Neural cell (in vitro differentiated cells): ENCODE measurements at regions not wholly inside any gene's neighbourhood (a gene's known extent, or its start where the extent isn't known, plus 50 kb on each side); places are given as distances from the start of the nearest gene placed in this dataset.

ENCODE experiments used
- H2AFZ ChIP-seq: fragments of 200-600, 300-800 bp; sonication (generic), shearing (Covaris generic); 2 replicates; pipeline ENCODE4 v1.6.0; 2014; ENCODE audit warnings: low read depth, mild to moderate bottlenecking, antibody characterized with exemption, low read length, moderate library complexity
- H3F3A ChIP-seq: fragments of 200-600 bp; shearing (Covaris generic); 2 replicates; pipeline ENCODE4 v1.6.1; 2016; ENCODE audit warnings: mild to moderate bottlenecking, moderate library complexity, mixed read lengths, antibody characterized with exemption, low read length; ENCODE audit not compliant: insufficient read depth, poor library complexity, severe bottlenecking
- H3K27ac ChIP-seq: fragments of 200-600, 300-800 bp; sonication (generic), shearing (Covaris generic); 2 replicates; pipeline ENCODE4 v1.5.1; 2014; ENCODE audit warnings: mild to moderate bottlenecking, low read length, moderate library complexity
- H3K27me3 ChIP-seq: fragments of 300-800, 200-600 bp; sonication (generic), shearing (Covaris generic); 2 replicates; pipeline ENCODE4 v1.6.0; 2014; ENCODE audit warnings: mild to moderate bottlenecking, low read depth, low read length, moderate library complexity; ENCODE audit not compliant: insufficient read depth
- H3K36me3 ChIP-seq: fragments of 300-800, 200-600 bp; sonication (generic), shearing (Covaris generic); 2 replicates; pipeline ENCODE4 v1.5.1; 2014; ENCODE audit warnings: mild to moderate bottlenecking, antibody characterized with exemption, low read length, moderate library complexity; ENCODE audit not compliant: insufficient read depth
- H3K4me2 ChIP-seq: fragments of 300-800, 200-600 bp; sonication (generic), shearing (Covaris generic); 2 replicates; pipeline ENCODE4 v1.6.0; 2014; ENCODE audit warnings: mild to moderate bottlenecking, low read length
- H3K4me3 ChIP-seq: fragments of 300-800, 200-600 bp; sonication (generic), shearing (Covaris generic); 2 replicates; pipeline ENCODE4 v1.5.1; 2014; ENCODE audit warnings: mild to moderate bottlenecking, low read length, moderate library complexity
- H3K79me2 ChIP-seq: fragments of 200-600 bp; shearing (Covaris generic); replicated peaks from 2 replicates; pipeline ENCODE4 v1.6.0; 2014; ENCODE audit warnings: mild to moderate bottlenecking, low read length, moderate library complexity; ENCODE audit not compliant: insufficient read depth
- H3K9ac ChIP-seq: fragments of 300-800, 200-600 bp; sonication (generic), shearing (Covaris generic); 2 replicates; pipeline ENCODE4 v1.6.1; 2016; ENCODE audit warnings: mild to moderate bottlenecking, low read length, mixed read lengths
- H3K9me2 ChIP-seq: fragments of 200-600 bp; shearing (Covaris generic); 2 replicates; pipeline ENCODE4 v1.6.1; 2016; ENCODE audit warnings: mild to moderate bottlenecking, low read length, mixed read lengths; ENCODE audit not compliant: insufficient read depth
- H3K9me3 ChIP-seq: fragments of 200-600, 300-800 bp; sonication (generic), shearing (Covaris generic); 2 replicates; pipeline ENCODE4 v1.6.1; 2016; ENCODE audit warnings: mild to moderate bottlenecking, mixed run types, low read length, moderate library complexity, mixed read lengths
- H4K20me1 ChIP-seq: fragments of 200-600 bp; shearing (Covaris generic); 2 replicates; pipeline ENCODE4 v1.6.1; 2016; ENCODE audit warnings: mild to moderate bottlenecking, mixed run types; ENCODE audit not compliant: insufficient read depth
- EP300 ChIP-seq: fragments of 450-650 bp; conservative IDR thresholded peaks from 2 replicates; pipeline ENCODE4 v1.6.1; 2014; ENCODE audit warnings: antibody characterized with exemption, mild to moderate bottlenecking, moderate library complexity; ENCODE audit not compliant: poor library complexity, severe bottlenecking
- EZH2 ChIP-seq: fragments of 200-600, 300-800 bp; shearing (Covaris generic), sonication (generic); IDR thresholded peaks from 2 replicates; pipeline ENCODE4 v1.6.1; 2014; ENCODE audit warnings: antibody characterized with exemption, low read length, borderline replicate concordance, mild to moderate bottlenecking; ENCODE audit not compliant: insufficient read depth, poor library complexity, severe bottlenecking
- MXI1 ChIP-seq: fragments of 450-650 bp; conservative IDR thresholded peaks from 2 replicates; pipeline ENCODE4 v1.6.1; 2014; ENCODE audit warnings: antibody characterized with exemption, mild to moderate bottlenecking; ENCODE audit not compliant: poor library complexity, severe bottlenecking
- POLR2AphosphoS5 ChIP-seq: IDR thresholded peaks from 2 replicates; pipeline ENCODE4 v1.6.1; 2012
- RAD21 ChIP-seq: fragments of 450-650 bp; conservative IDR thresholded peaks from 2 replicates; pipeline ENCODE4 v1.6.1; 2014; ENCODE audit warnings: antibody characterized with exemption, mild to moderate bottlenecking, moderate library complexity
- SMC3 ChIP-seq: fragments of 450-650 bp; conservative IDR thresholded peaks from 2 replicates; pipeline ENCODE4 v1.6.1; 2014; ENCODE audit warnings: antibody characterized with exemption, mild to moderate bottlenecking, moderate library complexity; ENCODE audit not compliant: poor library complexity
- TAF1 ChIP-seq: IDR thresholded peaks from 2 replicates; pipeline ENCODE4 v1.6.1; 2012; ENCODE audit warnings: low read depth
- TF ChIP-seq, protein P1 (sequence below): fragments of 450-650 bp; IDR thresholded peaks from 2 replicates; pipeline ENCODE4 v1.5.1; 2014; ENCODE audit warnings: antibody characterized with exemption, mild to moderate bottlenecking, moderate library complexity; ENCODE audit not compliant: poor library complexity, severe bottlenecking
- TF ChIP-seq, protein P2 (sequence below): IDR thresholded peaks from 2 replicates; pipeline ENCODE4 v1.6.1; 2012; ENCODE audit warnings: borderline replicate concordance

DNA sequence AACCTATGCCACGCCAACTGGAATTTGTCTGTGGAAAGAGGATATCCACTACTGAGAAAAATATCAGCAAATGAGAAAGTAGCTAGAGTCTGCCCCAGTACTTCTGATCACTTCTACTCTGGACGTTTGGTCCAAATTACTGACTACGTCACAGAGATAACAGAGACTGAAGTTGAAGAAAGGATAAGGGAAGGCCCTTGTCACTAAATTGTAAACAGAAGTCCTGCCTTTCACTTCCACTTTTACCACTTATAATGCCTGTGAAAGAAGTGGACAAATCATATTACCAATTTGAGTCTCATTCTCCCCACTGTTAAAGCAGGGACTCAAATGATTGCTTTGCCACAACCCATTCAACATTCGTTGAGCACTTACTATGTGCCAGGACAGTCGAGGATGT is 173.9 kb upstream of the ERBB4 start:
- H3K79me2 ChIP-seq, result no peaks in the 10 kb centered on the region
- no peaks in the 10 kb centered on the region for H3K9me3 ChIP-seq
- no peaks in the 10 kb centered on the region for H3K36me3 ChIP-seq
- H3K9ac ChIP-seq, result no peak overlapping the region
- H3K4me2 ChIP-seq, result no peak overlapping the region
- H3K9me2 ChIP-seq, result no peaks in the 10 kb centered on the region
- no peak overlapping the region for H3K4me3 ChIP-seq
- no peaks in the 10 kb centered on the region for H4K20me1 ChIP-seq
- H2AFZ ChIP-seq, result no peak overlapping the region
- H3K27ac ChIP-seq, result no peak overlapping the region
- H3F3A ChIP-seq, result no peaks in the 10 kb centered on the region
- TF ChIP-seq, protein P1, sequence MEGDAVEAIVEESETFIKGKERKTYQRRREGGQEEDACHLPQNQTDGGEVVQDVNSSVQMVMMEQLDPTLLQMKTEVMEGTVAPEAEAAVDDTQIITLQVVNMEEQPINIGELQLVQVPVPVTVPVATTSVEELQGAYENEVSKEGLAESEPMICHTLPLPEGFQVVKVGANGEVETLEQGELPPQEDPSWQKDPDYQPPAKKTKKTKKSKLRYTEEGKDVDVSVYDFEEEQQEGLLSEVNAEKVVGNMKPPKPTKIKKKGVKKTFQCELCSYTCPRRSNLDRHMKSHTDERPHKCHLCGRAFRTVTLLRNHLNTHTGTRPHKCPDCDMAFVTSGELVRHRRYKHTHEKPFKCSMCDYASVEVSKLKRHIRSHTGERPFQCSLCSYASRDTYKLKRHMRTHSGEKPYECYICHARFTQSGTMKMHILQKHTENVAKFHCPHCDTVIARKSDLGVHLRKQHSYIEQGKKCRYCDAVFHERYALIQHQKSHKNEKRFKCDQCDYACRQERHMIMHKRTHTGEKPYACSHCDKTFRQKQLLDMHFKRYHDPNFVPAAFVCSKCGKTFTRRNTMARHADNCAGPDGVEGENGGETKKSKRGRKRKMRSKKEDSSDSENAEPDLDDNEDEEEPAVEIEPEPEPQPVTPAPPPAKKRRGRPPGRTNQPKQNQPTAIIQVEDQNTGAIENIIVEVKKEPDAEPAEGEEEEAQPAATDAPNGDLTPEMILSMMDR, result no peak
- TF ChIP-seq POLR2AphosphoS5, result no peak
- TF ChIP-seq, protein P2, sequence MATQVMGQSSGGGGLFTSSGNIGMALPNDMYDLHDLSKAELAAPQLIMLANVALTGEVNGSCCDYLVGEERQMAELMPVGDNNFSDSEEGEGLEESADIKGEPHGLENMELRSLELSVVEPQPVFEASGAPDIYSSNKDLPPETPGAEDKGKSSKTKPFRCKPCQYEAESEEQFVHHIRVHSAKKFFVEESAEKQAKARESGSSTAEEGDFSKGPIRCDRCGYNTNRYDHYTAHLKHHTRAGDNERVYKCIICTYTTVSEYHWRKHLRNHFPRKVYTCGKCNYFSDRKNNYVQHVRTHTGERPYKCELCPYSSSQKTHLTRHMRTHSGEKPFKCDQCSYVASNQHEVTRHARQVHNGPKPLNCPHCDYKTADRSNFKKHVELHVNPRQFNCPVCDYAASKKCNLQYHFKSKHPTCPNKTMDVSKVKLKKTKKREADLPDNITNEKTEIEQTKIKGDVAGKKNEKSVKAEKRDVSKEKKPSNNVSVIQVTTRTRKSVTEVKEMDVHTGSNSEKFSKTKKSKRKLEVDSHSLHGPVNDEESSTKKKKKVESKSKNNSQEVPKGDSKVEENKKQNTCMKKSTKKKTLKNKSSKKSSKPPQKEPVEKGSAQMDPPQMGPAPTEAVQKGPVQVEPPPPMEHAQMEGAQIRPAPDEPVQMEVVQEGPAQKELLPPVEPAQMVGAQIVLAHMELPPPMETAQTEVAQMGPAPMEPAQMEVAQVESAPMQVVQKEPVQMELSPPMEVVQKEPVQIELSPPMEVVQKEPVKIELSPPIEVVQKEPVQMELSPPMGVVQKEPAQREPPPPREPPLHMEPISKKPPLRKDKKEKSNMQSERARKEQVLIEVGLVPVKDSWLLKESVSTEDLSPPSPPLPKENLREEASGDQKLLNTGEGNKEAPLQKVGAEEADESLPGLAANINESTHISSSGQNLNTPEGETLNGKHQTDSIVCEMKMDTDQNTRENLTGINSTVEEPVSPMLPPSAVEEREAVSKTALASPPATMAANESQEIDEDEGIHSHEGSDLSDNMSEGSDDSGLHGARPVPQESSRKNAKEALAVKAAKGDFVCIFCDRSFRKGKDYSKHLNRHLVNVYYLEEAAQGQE, result no peak
- no peak for TF ChIP-seq RAD21
- no peak for TF ChIP-seq EP300
- TF ChIP-seq SMC3, result no peak
- no peak for TF ChIP-seq MXI1
- TF ChIP-seq TAF1, result no peak
- no peaks in the 10 kb centered on the region for H3K27me3 ChIP-seq

DNA sequence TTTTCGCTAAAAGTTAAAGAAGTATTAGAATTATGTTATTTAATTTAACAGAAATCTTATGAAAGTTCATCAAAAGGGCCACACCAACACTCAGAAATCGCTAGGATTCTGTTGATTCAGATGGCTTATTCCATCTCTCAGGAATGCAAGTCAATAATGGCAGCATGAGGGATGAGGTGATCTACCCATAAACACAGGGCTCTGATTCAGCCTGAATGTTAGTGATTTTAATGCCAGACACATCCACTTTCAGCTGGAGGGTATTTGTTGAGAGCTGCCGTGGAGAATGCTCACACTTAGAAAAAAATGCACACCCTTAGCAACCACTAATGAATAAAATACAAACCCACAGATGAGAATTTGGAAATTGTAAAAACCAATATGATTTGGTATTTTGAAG is 173.3 kb upstream of the ERBB4 start:
- H3K4me2 ChIP-seq, result no peak overlapping the region

More for the DNA sequence above, 173.3 kb upstream of the ERBB4 start:
- H2AFZ ChIP-seq, result no peak overlapping the region
- no peaks in the 10 kb centered on the region for H3K79me2 ChIP-seq
- TF ChIP-seq EP300, result no peak
- TF ChIP-seq, protein P2, result no peak
- TF ChIP-seq EZH2, result no peak
- TF ChIP-seq SMC3, result no peak
- no peak for TF ChIP-seq TAF1
- TF ChIP-seq POLR2AphosphoS5, result no peak
- no peak for TF ChIP-seq MXI1
- no peaks in the 10 kb centered on the region for H4K20me1 ChIP-seq
- no peak overlapping the region for H3K4me3 ChIP-seq
- H3K9me3 ChIP-seq, result no peaks in the 10 kb centered on the region
- no peaks in the 10 kb centered on the region for H3F3A ChIP-seq
- no peak overlapping the region for H3K27ac ChIP-seq
- H3K9me2 ChIP-seq, result no peaks in the 10 kb centered on the region
- H3K9ac ChIP-seq, result no peak overlapping the region
- no peaks in the 10 kb centered on the region for H3K36me3 ChIP-seq
- no peaks in the 10 kb centered on the region for H3K27me3 ChIP-seq
